ENCODE measurements at regions not wholly inside any gene's neighbourhood (a gene's known extent, or its start where the extent isn't known, plus 50 kb on each side); places are given as distances from the start of the nearest gene placed in this dataset.
A peak's percentile ranks its signal among the peaks of the same experiment; 100 is the strongest.

- no peaks in the 10 kb centered on the region; the same call in 1 of the 2 replicates for H3K23me2 ChIP-seq (ENCODE audit: low read depth, low read length)
- WGBS, 2 experiments (ENCODE audit: extremely low coverage in 1 of 2, insufficient coverage in 1 of 2, insufficient read length in 1 of 2, insufficient replicate concordance in 2 of 2, low coverage in 1 of 2, low lambda C conversion rate in 2 of 2, missing lambda C conversion rate in 1 of 2): 93% methylated on average over 6 of the region's 6 CpGs; no CpG with 5 or more reads in 1 of the 2 experiments
- H3K23ac ChIP-seq (ENCODE audit: insufficient read length): no peak overlapping the region
- ChIA-PET POLR2A (ENCODE audit: partially characterized antibody) (no interaction called here), CTCF (ENCODE audit: partially characterized antibody) (no interaction called here)
- H4K5ac ChIP-seq (ENCODE audit: insufficient read length, low read depth, low read length): no peak overlapping the region
- H3K27me3 ChIP-seq (replicated peaks in 1 of 4; ENCODE audit: control insufficient read depth in 3 of 4, extremely low read depth in 1 of 4, insufficient read depth in 3 of 4, low read length in 3 of 4): no peaks in the 10 kb centered on the region
- H3K14ac ChIP-seq (ENCODE audit: insufficient read length): no peak overlapping the region
- no peaks in the 10 kb centered on the region for H3K9me3 ChIP-seq (ENCODE audit: insufficient read depth in 2 of 2, low read depth in 1 of 2, low read length in 1 of 2)
- no peak overlapping the region for H2BK20ac ChIP-seq (ENCODE audit: low read length)
- H2BK15ac ChIP-seq (ENCODE audit: low read length): no peak overlapping the region
- H2BK5ac ChIP-seq (ENCODE audit: low read depth, low read length): no peak overlapping the region
- H3K79me1 ChIP-seq (ENCODE audit: low read depth, low read length): no peaks in the 10 kb centered on the region
- no peaks in the 10 kb centered on the region for H3K79me2 ChIP-seq (ENCODE audit: control insufficient read depth in 1 of 2, insufficient read depth in 2 of 2, low read length in 2 of 2)
- H2AFZ ChIP-seq (ENCODE audit: low read length): no peak overlapping the region
- H4K8ac ChIP-seq (ENCODE audit: extremely low read depth, insufficient read depth, low read length): no peak overlapping the region
- no peak overlapping the region for H3K27ac ChIP-seq (ENCODE audit: low read depth, low read length)
- H2BK12ac ChIP-seq (ENCODE audit: low read depth, low read length): no peak overlapping the region
- H3K36me3 ChIP-seq (ENCODE audit: control insufficient read depth in 2 of 4, insufficient read depth in 4 of 4, low read length in 3 of 4): no peaks in the 10 kb centered on the region
- no peak overlapping the region for H3K4me2 ChIP-seq (ENCODE audit: insufficient read depth in 1 of 2, low read depth in 2 of 2, low read length in 2 of 2)
- no peak for DNase-seq (ENCODE audit: low read depth in 1 of 2, low spot score in 2 of 2)
- FAIRE-seq: no peak
- no peak overlapping the region for H3K4me3 ChIP-seq (ENCODE audit: extremely low read depth in 1 of 4, insufficient read depth in 2 of 4, low read depth in 3 of 4, low read length in 4 of 4)
- H4K91ac ChIP-seq (replicated peaks; ENCODE audit: insufficient read length, low read length): no peak overlapping the region
- no peak overlapping the region for H3K4ac ChIP-seq (replicated peaks; ENCODE audit: insufficient read length, low read depth, low read length)
- peak overlapping the region; percentile 53; the same call in 1 of the 2 replicates for H2AK5ac ChIP-seq (ENCODE audit: low read depth, low read length)
- H4K20me1 ChIP-seq (replicated peaks in 1 of 2; ENCODE audit: control insufficient read depth in 1 of 2, insufficient read depth in 2 of 2, low read length in 2 of 2): no peaks in the 10 kb centered on the region
- H2BK120ac ChIP-seq (replicated peaks; ENCODE audit: low read depth, low read length): no peak overlapping the region
- no peak overlapping the region for H3K9ac ChIP-seq (replicated peaks in 1 of 4; ENCODE audit: extremely low read depth in 1 of 4, low read depth in 3 of 4, low read length in 3 of 4)
- no peak overlapping the region for H3K18ac ChIP-seq (ENCODE audit: extremely low read depth, low read length)
- no peaks in the 10 kb centered on the region for H3K4me1 ChIP-seq (replicated peaks in 1 of 4; ENCODE audit: control insufficient read depth in 3 of 4, insufficient read depth in 4 of 4, low read length in 3 of 4)
- no peak overlapping the region for H3K56ac ChIP-seq (replicated peaks; ENCODE audit: insufficient read length, low read depth, low read length)
- TF ChIP-seq TCF12 (IDR thresholded peaks at IDR 0.05; ENCODE audit: low read depth, low read length) (no peak), PHF8 (conservative IDR thresholded peaks at IDR 0.05; ENCODE audit: low read depth, low read length) (no peak)
Observed at GRCh38 chr16:73703891-73704290, 592.7 kb upstream of the PSMD7 start.

Data from H1 (cell line).